ENCODE measurements at regions not wholly inside any gene's neighbourhood (a gene's known extent, or its start where the extent isn't known, plus 50 kb on each side); places are given as distances from the start of the nearest gene placed in this dataset.

DNA sequence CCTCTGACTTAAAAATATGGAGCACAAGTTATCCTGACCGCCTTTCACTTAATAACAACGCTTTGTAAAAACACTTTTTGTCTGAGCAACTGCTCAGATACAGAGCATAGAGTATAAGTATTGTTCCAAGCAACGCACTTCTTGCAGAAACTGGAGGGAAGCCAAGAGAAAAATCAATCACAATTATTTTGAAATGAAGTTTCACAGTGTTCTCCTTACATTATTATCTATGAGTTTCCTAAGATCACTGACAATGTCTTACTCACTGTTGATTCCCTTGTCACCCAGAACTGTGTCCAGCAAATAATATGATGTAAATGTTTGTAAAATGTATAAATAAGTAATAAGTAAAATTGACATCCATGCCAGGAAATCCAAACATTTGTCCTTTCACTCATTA lies 184.6 kb upstream of the GPR149 start:
- TF ChIP-seq CTCF (IDR thresholded peaks at IDR 0.05) (no peak), POLR2A (IDR thresholded peaks at IDR 0.05) (no peak)
- DNase-seq (no peak), ATAC-seq (no peak)
- H3K4me1 ChIP-seq: no peaks in the 10 kb centered on the region
- H3K27me3 ChIP-seq: no peaks in the 10 kb centered on the region
- WGBS, 4 donors: 49 to 72% (median 62%) methylated on average over 3 of the region's 3 CpGs
- H3K27ac ChIP-seq: no peak overlapping the region
- intact Hi-C loops (cut with DNase I): no loop called here
- H3K9me3 ChIP-seq: peaks cover 0 to 20% (median 6%) of the 10 kb centered on the region in 12 donors
- H3K36me3 ChIP-seq: no peaks in the 10 kb centered on the region
- H3K4me3 ChIP-seq: no peak overlapping the region

GRCh38 chr3:154614078-154614477 lies 184.1 kb upstream of the GPR149 start:
- no peaks in the 10 kb centered on the region for H3K36me3 ChIP-seq
- WGBS, 4 donors: 83 to 96% (median 91%) methylated on average over 1 of the region's 1 CpG
- peaks cover 0 to 19% (median 4%) of the 10 kb centered on the region in 12 donors for H3K9me3 ChIP-seq
- H3K4me3 ChIP-seq: no peak overlapping the region
- no peaks in the 10 kb centered on the region for H3K27me3 ChIP-seq
- H3K4me1 ChIP-seq: no peaks in the 10 kb centered on the region
- TF ChIP-seq CTCF (IDR thresholded peaks at IDR 0.05) (no peak), POLR2A (IDR thresholded peaks at IDR 0.05) (no peak)
- H3K27ac ChIP-seq: no peak overlapping the region
- intact Hi-C loops (cut with DNase I): no loop called here
- DNase-seq: no peak
- no peak for ATAC-seq

GRCh38 chr3:154602241-154602640 lies 172.3 kb upstream of the GPR149 start:
- Histone ChIP-seq H3K36me3 (no peaks in the 10 kb centered on the region), H3K4me1 (no peaks in the 10 kb centered on the region), H3K27ac (no peak overlapping the region), H3K27me3 (no peaks in the 10 kb centered on the region), H3K4me3 (no peak overlapping the region), H3K9me3 (peaks cover 0 to 3% (median 0%) of the 10 kb centered on the region in 12 donors)
- no peak for DNase-seq
- TF ChIP-seq CTCF (IDR thresholded peaks at IDR 0.05): no peak
- no peak for TF ChIP-seq POLR2A (IDR thresholded peaks at IDR 0.05)
- intact Hi-C loops (cut with DNase I): no loop called here
- no peak for ATAC-seq

- Histone ChIP-seq H3K4me1 (no peaks in the 10 kb centered on the region), H3K27me3 (no peaks in the 10 kb centered on the region), H3K9me3 (peaks cover 0 to 5% (median 0%) of the 10 kb centered on the region in 12 donors), H3K4me3 (no peak overlapping the region), H3K36me3 (no peaks in the 10 kb centered on the region), H3K27ac (no peak overlapping the region)
- DNase-seq: no peak
- no peak for TF ChIP-seq POLR2A (IDR thresholded peaks at IDR 0.05)
- TF ChIP-seq CTCF (IDR thresholded peaks at IDR 0.05): no peak
- intact Hi-C loops (cut with DNase I): no loop called here
- no peak for ATAC-seq
- WGBS, 4 donors: 48 to 71% (median 60%) methylated on average over 3 of the region's 3 CpGs
These were observed 168.2 kb upstream of the GPR149 start for GRCh38 chr3:154598166-154598565.
